ENCODE measurements at regions not wholly inside any gene's neighbourhood (a gene's known extent, or its start where the extent isn't known, plus 50 kb on each side); places are given as distances from the start of the nearest gene placed in this dataset.

- intact Hi-C loops (cut with micrococcal nuclease) (no loop called here), dilution Hi-C loops (cut with MboI; ENCODE audit: extremely low pct_ligation_motif_present, low sequenced_read_pairs) (no loop called here)
- Histone ChIP-seq H3K4me3 (replicated peaks in 1 of 3; ENCODE audit: insufficient read depth in 1 of 3, low read depth in 1 of 3, low read length in 3 of 3) (no peak overlapping the region), H3K27me3 (ENCODE audit: control insufficient read depth in 2 of 2, insufficient read depth in 2 of 2, low read length in 2 of 2) (no peaks in the 10 kb centered on the region), H3K36me3 (ENCODE audit: control insufficient read depth in 2 of 2, extremely low read depth in 1 of 2, insufficient read depth in 2 of 2, low read length in 2 of 2) (no peaks in the 10 kb centered on the region), H3K9ac (replicated peaks; ENCODE audit: extremely low read depth, insufficient read depth, low read length) (no peak overlapping the region), H4K20me1 (replicated peaks; ENCODE audit: control insufficient read depth, extremely low read depth, insufficient read depth, low read length) (no peaks in the 10 kb centered on the region), H3K9me3 (replicated peaks; ENCODE audit: control insufficient read depth, insufficient read depth, low read length) (no peaks in the 10 kb centered on the region), H2AFZ (ENCODE audit: low read depth, low read length) (peak overlapping the region; percentile 54), H3K4me2 (ENCODE audit: insufficient read depth, low read length) (peak overlapping the region; percentile 12), H3K9me1 (replicated peaks; ENCODE audit: control insufficient read depth, extremely low read depth, insufficient read depth, low read length) (no peaks in the 10 kb centered on the region), H3K79me2 (ENCODE audit: control insufficient read depth, insufficient read depth, low read length) (no peaks in the 10 kb centered on the region), H3K27ac (ENCODE audit: insufficient read depth, low read depth, low read length) (no peak overlapping the region), H3K4me1 (ENCODE audit: control insufficient read depth, extremely low read depth, insufficient read depth, low read length) (peaks cover 26% of the 10 kb centered on the region)
- BruUV-seq (replicated peaks) = no TSS peak
- DNase-seq (ENCODE audit: low read depth, low spot score) (peak; percentile 24), FAIRE-seq (peak; percentile 38)
- ChIA-PET CTCF (interaction anchor here (1.0 to 1.1 kb wide), 2 partner anchors 14 to 556 kb away, joined by 3 read pairs; no protein-coding TSS in a partner anchor), POLR2A (no interaction called here)
- peak; percentile 36 for TF ChIP-seq JUN (IDR thresholded peaks at IDR 0.05; ENCODE audit: borderline replicate concordance, insufficient read depth, insufficient read length, low read depth)
- peak; percentile 66 for TF ChIP-seq FOS (IDR thresholded peaks at IDR 0.05; ENCODE audit: borderline replicate concordance, insufficient read depth, low read length)
- TF ChIP-seq GATA2 (IDR thresholded peaks at IDR 0.05; ENCODE audit: insufficient read depth, insufficient read length, low read depth, low read length) = no peak
- no peak for TF ChIP-seq MAX (IDR thresholded peaks at IDR 0.05; ENCODE audit: insufficient read depth, insufficient read length)
- no peak for TF ChIP-seq POLR2AphosphoS5 (IDR thresholded peaks at IDR 0.05; ENCODE audit: insufficient read depth, low read depth, low read length)
- TF ChIP-seq CTCF (IDR thresholded peaks at IDR 0.05; ENCODE audit: extremely low read depth in 1 of 2, insufficient read depth in 1 of 2, low read depth in 1 of 2, low read length in 2 of 2) = no peak
- no peak for TF ChIP-seq EZH2 (IDR thresholded peaks at IDR 0.05; ENCODE audit: borderline replicate concordance, low read depth, low read length, severe bottlenecking)
- TF ChIP-seq POLR2A (IDR thresholded peaks at IDR 0.05; ENCODE audit: low read depth, low read length) = no peak
- TF ChIP-seq MYC (IDR thresholded peaks at IDR 0.05; ENCODE audit: low read depth, low read length) = no peak
Measured at GRCh38 chr2:225103737-225104141, 61.5 kb upstream of the DOCK10 start.

Data from endothelial cell of umbilical vein (primary cell).